HG03159 (cell line): ENCODE measurements at regions not wholly inside any gene's neighbourhood (a gene's known extent, or its start where the extent isn't known, plus 50 kb on each side); places are given as distances from the start of the nearest gene placed in this dataset.
"Not testable (repeated sequence)": the region's sequence is repeated elsewhere in the genome, so short reads cannot be mapped to it uniquely, and the experiment has no call there.

ENCODE experiments used
- ATAC-seq: cut with Tn5 transposase; IDR thresholded peaks from one replicate; pipeline ENCODE4 v1.9.1; 2021; ENCODE audit warnings: mild to moderate bottlenecking, moderate library complexity; ENCODE audit not compliant: unreplicated experiment

- no peak for ATAC-seq
Measured at GRCh38 chr12:105523164-105524057, 192.9 kb downstream of the C12orf75 start.

- ATAC-seq: no peak
Measured at GRCh38 chr12:105524961-105525360, 194.5 kb downstream of the C12orf75 start.

- ATAC-seq: no peak
Measured at GRCh38 chr12:105534068-105534467, 203.6 kb downstream of the C12orf75 start.

- not testable (repeated sequence) for ATAC-seq
Measured at GRCh38 chr12:105535033-105535432, 204.5 kb downstream of the C12orf75 start.

- ATAC-seq: no peak
Measured at GRCh38 chr12:105538880-105539279, 208.4 kb downstream of the C12orf75 start.

GRCh38 chr12:105539735-105540134, 209.2 kb downstream of the C12orf75 start:
- no peak for ATAC-seq

- ATAC-seq: no peak
Measured at GRCh38 chr12:105547786-105548185, 217.3 kb downstream of the C12orf75 start.

- no peak for ATAC-seq
Measured at GRCh38 chr12:105548626-105549025, 218.1 kb downstream of the C12orf75 start.

- ATAC-seq: no peak
Measured at GRCh38 chr12:105552056-105552455, 221.6 kb downstream of the C12orf75 start.

- ATAC-seq: no peak
Measured at GRCh38 chr12:105554223-105554678, 223.8 kb downstream of the C12orf75 start.

- no peak for ATAC-seq
Measured at GRCh38 chr12:105554856-105555255, 224.4 kb downstream of the C12orf75 start.

- ATAC-seq: no peak
Measured at GRCh38 chr12:105555556-105556295, 225.2 kb downstream of the C12orf75 start.

- no peak for ATAC-seq
Measured at GRCh38 chr12:105559310-105559709, 228.8 kb downstream of the C12orf75 start.

- no peak for ATAC-seq
Measured at GRCh38 chr12:105561546-105562198, 231.2 kb downstream of the C12orf75 start.

GRCh38 chr12:105562199-105562971, 231.9 kb downstream of the C12orf75 start:
- ATAC-seq: no peak

GRCh38 chr12:105567061-105567460, 236.6 kb downstream of the C12orf75 start:
- ATAC-seq: no peak

GRCh38 chr12:105569886-105570285, 239.4 kb downstream of the C12orf75 start:
- ATAC-seq: no peak

GRCh38 chr12:105570944-105571343, 240.5 kb downstream of the C12orf75 start:
- ATAC-seq: no peak

GRCh38 chr12:105573574-105573973, 243.1 kb downstream of the C12orf75 start:
- no peak for ATAC-seq

- ATAC-seq: no peak
Measured at GRCh38 chr12:105574056-105574715, 243.7 kb downstream of the C12orf75 start.
